GM18951 (cell line): ENCODE measurements at regions not wholly inside any gene's neighbourhood (a gene's known extent, or its start where the extent isn't known, plus 50 kb on each side); places are given as distances from the start of the nearest gene placed in this dataset.

Experiments used
- POLR2A ChIP-seq: IDR thresholded peaks from 4 replicates; pipeline ENCODE4 v1.6.1; 2011; ENCODE audit warnings: mild to moderate bottlenecking; ENCODE audit not compliant: insufficient read length, insufficient read depth; ENCODE audit errors: extremely low read depth
- in situ Hi-C: fragments of 300-500 bp; cut with MboI; formaldehyde crosslinking; loops from one replicate; pipeline ENCODE4 v1.12.0; 2022; ENCODE audit warnings: low sequenced_read_pairs, mixed read lengths, inconsistent platforms; ENCODE audit not compliant: unreplicated experiment

DNA sequence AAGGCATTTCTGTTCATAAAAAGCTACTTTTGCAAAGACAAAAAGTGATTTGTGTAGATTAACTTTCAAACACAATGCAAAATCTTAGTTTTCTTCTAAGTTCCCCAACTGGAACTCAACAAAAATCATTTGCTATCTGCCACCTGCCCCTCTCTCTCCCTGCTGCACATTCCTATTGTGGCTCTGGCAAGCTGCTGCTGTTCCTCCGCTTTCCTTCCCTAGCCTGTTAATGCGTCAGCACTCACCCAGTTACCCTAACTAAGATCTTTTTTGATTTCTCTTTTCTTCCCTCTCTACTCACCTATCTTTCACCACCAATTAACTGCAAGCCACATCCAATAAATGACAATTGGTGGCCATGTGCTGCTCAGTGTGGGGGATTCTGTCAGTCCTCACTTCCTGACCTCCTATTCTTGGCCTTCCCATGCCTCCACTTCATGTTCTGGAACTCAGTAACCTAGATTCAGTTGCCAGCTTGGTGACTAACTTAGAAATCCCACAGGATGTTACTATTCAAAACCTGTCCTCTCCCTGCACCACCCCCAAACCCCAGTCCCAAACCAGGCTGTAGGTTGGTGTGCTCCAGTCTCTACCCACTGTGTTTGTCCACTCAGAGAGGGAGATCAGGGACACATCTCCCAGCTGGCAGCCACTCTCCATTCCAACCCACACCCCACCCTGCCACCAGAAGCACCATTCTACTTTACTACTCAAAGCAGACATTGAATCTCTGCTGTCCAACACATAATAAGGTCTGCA is 140.2 kb upstream of the CTTNBP2 start:
- TF ChIP-seq POLR2A, result no peak
- in situ Hi-C loops, result no loop called here

DNA sequence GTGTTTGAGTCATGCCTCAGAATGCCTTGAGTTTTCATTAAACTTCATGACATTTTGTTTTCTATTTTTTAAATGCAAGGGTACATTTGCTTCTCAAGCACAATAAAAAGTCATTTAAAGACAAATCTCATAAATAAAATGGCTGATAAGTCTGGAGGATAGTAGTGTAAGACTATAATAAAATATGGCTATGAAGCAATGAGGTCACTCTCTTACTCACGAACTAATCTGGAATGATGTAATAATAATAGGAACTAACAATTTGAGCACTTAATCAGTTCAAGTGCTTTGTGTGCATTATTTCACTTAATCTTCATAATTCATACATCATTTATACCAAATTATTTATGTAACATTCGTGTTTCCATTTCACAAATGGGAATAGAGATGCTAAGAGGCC is 149.3 kb upstream of the CTTNBP2 start:
- in situ Hi-C loops, result no loop called here

DNA sequence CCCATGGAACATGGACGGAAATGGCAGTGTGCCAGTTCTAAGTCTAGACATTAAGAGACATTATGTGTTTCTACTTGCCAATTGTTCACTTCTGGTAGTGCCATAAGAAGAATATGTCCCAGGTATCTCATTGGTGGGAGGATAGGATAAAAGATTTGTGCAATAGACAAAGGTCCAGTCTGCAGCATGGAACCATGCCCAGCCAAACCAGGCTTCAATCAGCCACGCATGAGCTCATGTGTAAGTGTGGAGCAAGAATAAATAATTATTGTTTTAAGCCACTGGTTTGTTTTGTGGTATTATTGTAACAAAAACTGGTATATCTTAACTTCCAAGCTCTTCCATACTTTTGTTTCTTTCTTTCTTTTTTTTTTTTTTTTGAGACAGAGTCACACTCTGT is 153.6 kb upstream of the CTTNBP2 start:
- in situ Hi-C loops, result no loop called here
- TF ChIP-seq POLR2A, result no peak

More for the DNA sequence above, 149.3 kb upstream of the CTTNBP2 start:
- TF ChIP-seq POLR2A, result no peak

DNA sequence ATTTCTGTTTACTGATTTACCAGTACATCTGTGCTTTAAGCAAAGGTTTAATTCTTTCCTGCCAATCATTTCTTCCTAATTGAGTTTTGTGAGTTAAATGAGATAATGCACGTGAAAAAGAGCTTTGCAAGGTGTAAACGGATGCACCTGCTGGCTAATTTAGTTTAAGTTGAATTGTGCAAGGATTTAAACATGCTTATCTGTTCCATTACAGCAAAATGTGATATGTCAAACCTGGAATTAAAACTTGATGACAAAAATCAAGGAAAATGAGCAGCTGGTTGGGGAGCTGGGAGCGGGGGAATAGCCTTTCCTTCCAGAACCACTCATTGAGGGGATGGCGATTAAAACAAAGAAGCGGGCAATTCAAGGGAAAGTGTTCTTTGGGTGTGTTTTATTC is 155.0 kb upstream of the CTTNBP2 start:
- TF ChIP-seq POLR2A, result no peak

DNA sequence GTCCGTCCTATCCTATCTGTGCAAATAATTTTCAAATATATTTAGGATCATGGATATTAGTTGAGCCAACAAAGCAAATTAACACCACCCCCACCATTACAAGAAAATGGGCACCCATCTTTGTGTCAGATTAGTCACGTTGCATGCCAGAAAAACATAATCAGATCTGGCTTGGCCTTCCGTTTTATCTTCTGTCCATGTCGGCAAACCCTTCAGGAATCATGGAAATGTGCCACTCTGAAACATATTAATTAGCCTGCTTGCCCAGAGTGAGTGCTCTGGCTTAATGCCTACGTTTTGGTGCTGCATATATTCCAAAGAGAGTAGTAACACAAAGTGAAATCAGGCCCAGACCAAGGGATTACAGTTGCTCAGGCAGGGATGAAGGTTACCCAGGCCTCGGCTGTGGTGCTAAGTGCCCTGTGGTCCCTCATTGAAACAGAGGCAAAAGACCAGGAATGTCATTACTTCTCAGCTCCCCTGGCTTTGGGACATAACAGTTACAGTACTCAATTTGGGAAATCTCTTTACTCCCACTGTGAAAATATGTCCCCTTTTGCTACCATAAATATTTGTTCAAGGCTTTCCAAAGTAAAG is 154.0 kb upstream of the LSM8 start:
- TF ChIP-seq POLR2A, result no peak
- in situ Hi-C loops, result no loop called here

More for the DNA sequence above, 155.0 kb upstream of the CTTNBP2 start:
- in situ Hi-C loops, result no loop called here

DNA sequence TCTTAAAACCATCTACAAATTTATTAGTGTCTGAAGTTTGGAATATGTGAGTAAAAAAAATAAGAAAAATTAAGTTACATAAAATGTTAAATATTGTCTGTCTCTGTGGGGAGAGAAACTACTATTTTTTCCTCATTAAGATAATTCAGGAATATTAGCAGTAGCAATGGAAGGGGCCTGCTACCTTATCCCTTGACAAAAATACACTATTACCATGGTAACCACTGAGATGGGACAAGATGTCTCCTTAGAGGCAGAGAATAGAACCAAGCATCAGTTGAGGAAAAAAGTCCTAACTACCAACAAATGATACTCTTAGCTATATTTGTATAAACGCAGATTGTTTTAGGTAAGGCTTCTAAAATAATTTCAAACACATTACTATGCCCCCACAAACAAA is 150.7 kb upstream of the LSM8 start:
- no peak for TF ChIP-seq POLR2A

DNA sequence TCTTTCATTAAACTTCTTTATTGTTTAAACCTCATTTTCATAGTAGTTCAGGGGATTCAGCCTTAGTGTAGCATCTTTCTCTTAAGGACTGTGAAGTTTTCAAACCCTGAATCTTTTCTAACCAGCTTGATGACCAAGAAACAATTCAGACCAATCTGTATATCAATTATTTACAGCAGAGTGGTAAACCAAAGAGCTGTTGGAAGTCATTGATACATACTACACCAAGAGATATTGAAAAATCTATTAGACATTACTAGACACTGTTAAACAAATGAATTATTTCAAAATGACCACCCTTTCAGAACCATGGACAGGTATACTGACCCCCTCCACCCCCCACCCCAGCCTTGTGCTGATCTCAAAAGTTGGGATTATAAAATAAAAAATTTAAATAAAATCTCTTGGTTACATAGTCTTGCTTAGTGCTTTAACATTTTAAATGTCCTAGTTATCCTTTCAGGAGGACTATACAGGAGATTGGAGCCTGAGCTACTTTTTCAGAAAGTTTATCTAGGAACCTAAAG is 143.9 kb upstream of the LSM8 start:
- in situ Hi-C loops, result no loop called here
- TF ChIP-seq POLR2A, result no peak

More for the DNA sequence above, 150.7 kb upstream of the LSM8 start:
- in situ Hi-C loops, result no loop called here

DNA sequence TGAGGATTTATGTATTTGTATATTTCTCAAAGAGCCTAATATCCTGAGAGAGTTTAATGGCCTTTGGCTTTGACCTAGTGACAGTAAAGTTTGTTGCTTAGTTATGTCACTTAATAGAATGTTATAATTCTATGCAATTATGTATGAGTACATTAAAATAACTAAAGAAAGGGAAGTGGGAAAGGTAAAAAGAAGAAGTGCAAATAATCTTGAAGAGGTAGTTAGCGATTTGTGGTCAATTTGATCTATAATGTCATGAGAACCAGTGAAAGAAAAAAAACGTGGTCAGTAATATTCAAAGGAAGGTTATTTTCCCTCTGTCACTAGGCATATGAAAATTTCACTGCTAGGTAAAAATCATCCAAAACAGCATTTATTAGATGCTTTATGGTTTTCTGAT is 143.4 kb upstream of the LSM8 start:
- in situ Hi-C loops, result no loop called here

DNA sequence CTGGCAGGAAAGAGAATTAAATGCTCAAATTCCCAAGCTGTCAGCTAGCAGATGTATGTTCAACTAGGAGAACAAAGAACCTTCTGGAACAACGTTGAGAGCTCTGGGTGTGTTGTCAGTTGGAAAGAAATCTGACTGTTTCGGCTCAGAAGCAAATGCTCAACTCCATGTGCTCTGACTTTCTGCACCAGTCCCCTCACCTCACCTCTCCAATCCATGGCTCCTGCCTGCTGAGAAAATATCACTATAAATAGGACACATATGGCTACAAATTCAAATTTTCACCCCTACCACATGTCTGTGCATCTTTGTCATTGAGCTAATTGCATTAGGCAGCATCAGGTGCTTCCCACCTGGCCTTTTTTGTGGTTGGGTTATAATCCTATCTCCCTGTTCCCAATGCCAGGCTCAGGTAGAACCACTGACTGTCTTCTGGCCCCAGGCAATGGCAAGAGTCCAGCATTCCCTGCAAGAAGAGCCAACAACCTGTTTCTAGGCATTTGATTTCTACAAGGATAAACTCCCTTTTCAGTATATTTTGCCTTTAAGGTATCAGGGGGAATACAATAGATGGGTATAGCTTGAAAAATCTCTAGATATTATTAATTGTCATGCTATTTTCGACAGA is 142.6 kb upstream of the LSM8 start:
- in situ Hi-C loops, result no loop called here
- no peak for TF ChIP-seq POLR2A

More for the DNA sequence above, 143.4 kb upstream of the LSM8 start:
- no peak for TF ChIP-seq POLR2A

DNA sequence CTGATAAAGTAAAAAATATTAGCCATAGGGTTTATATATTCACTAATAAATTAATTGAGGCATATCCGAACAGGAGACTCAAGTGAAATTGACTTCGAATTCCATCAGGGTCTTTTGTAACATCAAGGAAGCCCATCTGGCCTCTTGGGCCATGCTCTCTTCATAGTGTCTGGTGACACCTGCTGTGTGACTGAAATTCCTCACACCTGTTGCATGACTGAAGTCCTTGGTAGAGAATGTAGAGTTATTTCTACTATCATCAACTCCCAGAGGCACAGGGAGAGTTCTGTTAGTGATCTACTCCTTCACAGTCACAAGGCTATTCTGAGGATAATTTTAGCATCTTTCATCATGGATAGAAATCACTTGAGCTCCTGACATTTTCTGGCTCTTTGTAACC is 138.3 kb upstream of the LSM8 start:
- in situ Hi-C loops, result no loop called here
- TF ChIP-seq POLR2A, result no peak

DNA sequence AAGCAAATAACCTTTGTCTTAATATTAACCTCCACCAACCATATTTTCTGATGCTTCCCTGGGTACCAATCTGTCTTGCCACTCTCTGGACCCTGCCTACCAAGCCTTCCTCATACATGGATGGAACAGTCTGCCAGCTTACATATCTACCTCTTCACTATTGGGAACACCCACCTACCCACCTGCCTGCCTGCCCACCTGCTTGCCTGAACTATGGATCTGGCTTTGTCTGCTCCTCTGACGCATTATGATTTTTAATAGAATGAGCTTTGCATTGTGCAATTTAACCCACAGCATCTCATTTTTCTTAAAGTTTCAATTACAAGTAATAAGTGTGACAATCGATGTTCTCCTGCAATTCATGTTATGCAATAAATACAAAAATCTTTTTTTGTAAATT is 137.9 kb upstream of the LSM8 start:
- in situ Hi-C loops, result no loop called here
- no peak for TF ChIP-seq POLR2A

DNA sequence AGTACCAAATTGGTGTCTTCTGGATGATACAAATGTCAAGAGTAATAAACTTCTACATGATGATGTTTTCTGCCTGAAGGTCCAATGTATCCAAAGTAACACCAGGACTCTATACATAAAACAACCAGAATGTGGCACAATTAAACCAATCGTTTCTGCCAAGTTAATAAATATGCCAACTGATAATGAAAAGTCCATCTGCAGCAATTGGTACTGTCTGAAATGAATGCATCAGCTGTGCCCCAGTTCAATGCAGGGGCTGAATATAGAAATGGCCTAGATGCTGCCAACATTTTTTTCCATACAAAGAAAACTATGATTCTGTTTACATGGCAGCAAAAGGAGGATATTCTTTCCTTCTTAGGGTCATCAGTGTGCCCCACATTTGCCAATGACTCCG is 137.2 kb upstream of the LSM8 start:
- no peak for TF ChIP-seq POLR2A
- in situ Hi-C loops, result no loop called here

DNA sequence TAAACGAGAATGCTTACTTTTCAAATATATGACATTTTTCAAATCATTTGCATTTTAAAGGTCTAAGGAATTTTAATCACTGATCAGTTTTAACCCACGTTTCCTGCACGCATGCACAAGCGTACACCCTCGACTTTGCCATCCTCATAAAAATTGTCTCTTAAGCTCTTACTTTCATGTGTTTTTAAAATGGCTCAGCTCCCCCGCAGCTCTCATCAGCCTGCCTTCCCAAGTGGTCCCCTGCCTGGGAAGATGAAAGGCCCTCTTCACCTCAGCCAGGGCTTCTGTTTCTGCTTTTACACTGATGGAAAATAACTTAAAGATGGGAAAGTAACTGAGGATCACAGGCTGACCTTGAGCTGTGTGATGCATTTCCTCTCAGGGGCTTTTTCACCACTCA is 131.6 kb upstream of the LSM8 start:
- in situ Hi-C loops, result no loop called here
- TF ChIP-seq POLR2A, result no peak

DNA sequence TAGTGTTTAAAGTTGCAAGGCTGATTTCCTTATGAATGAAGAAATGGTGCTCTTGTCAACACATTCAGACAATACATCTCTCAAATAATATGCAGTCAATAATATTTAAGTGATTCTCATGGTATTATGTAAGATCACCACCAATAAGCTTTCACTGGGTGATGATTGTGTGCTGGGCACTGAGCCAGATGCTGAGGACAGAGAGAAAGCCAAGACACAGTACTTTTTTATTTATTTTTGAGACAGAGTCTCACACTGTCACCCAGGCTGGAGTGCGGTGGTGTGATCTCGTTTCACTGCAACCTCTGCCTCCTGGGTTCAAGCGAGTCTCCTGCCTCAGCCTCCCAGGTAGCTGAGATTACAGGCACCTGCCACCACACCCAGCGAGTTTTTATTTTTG is 130.6 kb upstream of the LSM8 start:
- no peak for TF ChIP-seq POLR2A
- in situ Hi-C loops, result no loop called here
